Stimulated activated effector memory CD8-positive, alpha-beta T cell treated with anti-CD3 and anti-CD28 coated beads, Interleukin-12 subunit alpha, Interleukin-12 subunit beta, amount 100 ng/mL, for 72 hours (primary cell): ENCODE measurements at regions not wholly inside any gene's neighbourhood (a gene's known extent, or its start where the extent isn't known, plus 50 kb on each side); places are given as distances from the start of the nearest gene placed in this dataset.
A peak's percentile ranks its signal among the peaks of the same experiment; 100 is the strongest.
"Not testable (repeated sequence)": the region's sequence is repeated elsewhere in the genome, so short reads cannot be mapped to it uniquely, and the experiment has no call there.

Experiments used
- ATAC-seq: fragments of 150-1000 bp; cut with Tn5 transposase; 2 replicates; pipeline ENCODE4 v1.10.0; 2021
- DNase-seq, 2 donors: peaks; one replicate each; pipeline ENCODE4 v3.0.0; 2021 to 2022; ENCODE audit warnings: low spot score in 2 of 2
- H3K27ac Mint-ChIP-seq: one replicate; pipeline ENCODE4 v1.8.0; 2022; ENCODE audit warnings: mild to moderate bottlenecking, mixed read lengths
- H3K36me3 Mint-ChIP-seq: one replicate; pipeline ENCODE4 v1.8.0; 2022; ENCODE audit warnings: mild to moderate bottlenecking, mixed read lengths
- H3K4me1 Mint-ChIP-seq: one replicate; pipeline ENCODE4 v1.8.0; 2022; ENCODE audit warnings: mixed read lengths
- H3K4me3 Mint-ChIP-seq: one replicate; pipeline ENCODE4 v1.8.0; 2022; ENCODE audit warnings: mild to moderate bottlenecking, mixed read lengths
- H3K9me3 Mint-ChIP-seq: one replicate; pipeline ENCODE4 v1.8.0; 2022; ENCODE audit warnings: mixed read lengths

DNA sequence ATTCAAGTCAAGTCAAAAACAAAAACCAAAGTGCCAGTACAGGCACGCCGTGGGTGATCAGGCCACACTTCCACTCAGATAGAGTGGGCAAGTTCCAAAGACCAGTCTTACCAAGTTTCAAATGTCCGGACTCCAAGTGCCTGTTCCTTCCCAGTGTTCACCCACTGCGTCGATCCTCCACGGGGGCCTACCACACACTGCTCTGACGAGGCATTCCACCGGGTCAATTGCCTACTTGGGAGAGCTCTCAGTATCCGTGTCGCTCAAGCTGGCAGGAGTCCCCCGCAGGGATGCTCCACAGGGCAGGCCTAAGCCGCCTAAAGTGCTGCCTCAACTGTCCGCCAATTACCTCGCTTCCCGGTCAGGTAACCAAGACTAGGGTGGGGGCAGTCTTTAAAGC lies 132.3 kb upstream of the CCZ1B start:
- peak overlapping the region; percentile 13 for H3K27ac Mint-ChIP-seq
- not testable (repeated sequence) for DNase-seq, H3K36me3 Mint-ChIP-seq, H3K4me1 Mint-ChIP-seq, H3K9me3 Mint-ChIP-seq, ATAC-seq, H3K4me3 Mint-ChIP-seq

DNA sequence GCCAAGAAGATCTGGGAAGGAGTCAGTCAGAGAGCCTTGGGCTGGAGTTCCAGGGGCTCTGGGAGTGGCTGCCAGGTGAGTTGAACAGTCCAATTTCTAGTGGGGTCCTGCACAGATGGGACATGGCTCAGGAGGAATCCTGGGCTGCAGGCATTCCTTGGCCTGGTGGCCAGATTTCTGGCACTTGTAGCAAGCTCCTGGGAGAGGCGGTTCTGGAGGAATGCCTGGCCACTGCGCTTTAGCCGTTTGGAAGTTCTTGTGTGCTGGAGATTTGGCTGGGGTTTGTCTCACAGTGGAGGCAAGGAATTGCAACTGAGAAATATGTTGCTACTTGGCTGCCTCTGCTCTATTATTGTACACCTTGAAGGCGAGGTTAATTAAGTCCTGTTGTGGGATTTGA lies 133.9 kb upstream of the CCZ1B start:
- not testable (repeated sequence) for H3K4me1 Mint-ChIP-seq, H3K36me3 Mint-ChIP-seq, ATAC-seq, H3K9me3 Mint-ChIP-seq, H3K4me3 Mint-ChIP-seq, DNase-seq, H3K27ac Mint-ChIP-seq

DNA sequence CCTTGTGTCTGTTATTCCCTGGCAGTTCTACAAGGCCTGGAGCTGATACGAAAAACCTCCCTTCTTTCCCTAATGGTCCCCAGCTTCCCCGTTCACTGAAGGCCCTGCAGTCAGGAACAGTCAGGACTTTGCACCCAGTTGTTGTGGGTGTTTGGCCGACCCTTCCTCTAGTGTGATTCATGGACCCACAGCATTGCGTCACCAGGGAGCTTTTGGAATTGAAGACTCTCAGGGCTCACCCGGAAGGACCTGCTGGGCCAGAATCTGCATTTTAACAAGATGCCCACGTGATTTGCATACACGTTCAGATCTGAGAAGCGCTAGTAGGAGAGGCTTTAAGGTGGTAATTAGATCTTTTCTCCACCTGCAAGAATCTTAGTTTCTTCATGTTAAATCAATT lies 136.8 kb upstream of the CCZ1B start:
- H3K4me1 Mint-ChIP-seq, DNase-seq, H3K27ac Mint-ChIP-seq, ATAC-seq, H3K36me3 Mint-ChIP-seq, H3K9me3 Mint-ChIP-seq, H3K4me3 Mint-ChIP-seq: not testable (repeated sequence)

DNA sequence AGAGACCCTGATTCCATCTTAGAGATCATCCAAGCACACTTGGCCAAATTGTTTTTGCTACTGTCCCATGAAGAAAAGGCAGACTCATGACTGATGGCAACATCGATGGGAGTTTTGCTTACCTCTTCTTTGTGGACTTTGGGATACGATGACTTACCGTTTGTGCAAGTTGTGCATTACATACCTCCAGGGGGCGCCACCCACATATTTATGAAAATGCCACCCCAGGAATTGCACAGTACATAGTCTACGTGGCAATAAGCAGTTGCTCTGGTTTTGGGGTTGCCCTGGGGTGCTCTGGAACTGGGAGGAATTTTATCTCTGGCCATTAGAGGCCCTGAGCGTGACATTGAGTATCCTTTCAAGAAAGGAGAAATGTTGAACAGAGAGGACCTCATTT lies 139.0 kb upstream of the CCZ1B start:
- not testable (repeated sequence) for ATAC-seq, H3K27ac Mint-ChIP-seq

DNA sequence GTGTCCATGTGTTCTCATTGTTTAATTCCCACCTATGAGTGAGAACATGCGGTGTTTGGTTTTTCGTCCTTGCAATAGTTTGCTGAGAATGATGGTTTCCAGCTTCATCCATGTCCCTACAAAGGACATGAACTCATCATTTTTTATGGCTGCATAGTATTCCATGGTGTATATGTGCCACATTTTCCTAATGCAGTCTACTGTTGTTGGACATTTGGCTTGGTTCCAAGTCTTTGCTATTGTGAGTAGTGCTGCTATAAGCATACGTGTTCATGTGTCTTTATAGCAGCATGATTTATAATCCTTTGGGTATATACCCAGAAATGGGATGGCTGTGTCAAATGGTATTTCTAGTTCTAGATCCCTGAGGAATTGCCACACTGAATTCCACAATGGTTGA lies 144.1 kb upstream of the CCZ1B start:
- not testable (repeated sequence) for H3K4me1 Mint-ChIP-seq, H3K4me3 Mint-ChIP-seq, H3K27ac Mint-ChIP-seq, DNase-seq, ATAC-seq, H3K9me3 Mint-ChIP-seq, H3K36me3 Mint-ChIP-seq

More for the DNA sequence above, 139.0 kb upstream of the CCZ1B start:
- peak; percentile 34 to 78 for DNase-seq
- H3K36me3 Mint-ChIP-seq, H3K4me1 Mint-ChIP-seq, H3K4me3 Mint-ChIP-seq, H3K9me3 Mint-ChIP-seq: not testable (repeated sequence)

DNA sequence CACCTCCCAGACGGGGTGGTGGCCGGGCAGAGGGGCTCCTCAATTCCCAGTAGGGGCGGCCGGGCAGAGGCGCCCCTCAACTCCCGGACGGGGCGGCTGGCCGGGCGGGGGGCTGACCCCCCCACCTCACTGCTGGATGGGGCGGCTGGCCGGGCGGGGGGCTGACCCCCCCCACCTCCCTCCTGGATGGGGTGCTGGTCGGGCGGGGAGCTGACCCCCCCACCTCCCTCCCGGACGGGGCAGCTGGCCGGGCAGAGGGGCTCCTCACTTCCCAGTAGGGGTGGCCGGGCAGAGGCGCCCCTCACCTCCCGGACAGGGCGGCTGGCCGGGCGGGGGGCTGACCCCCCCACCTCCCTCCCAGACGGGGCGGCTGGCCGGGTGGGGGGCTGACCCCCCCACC lies 148.8 kb upstream of the CCZ1B start:
- not testable (repeated sequence) for H3K36me3 Mint-ChIP-seq, H3K9me3 Mint-ChIP-seq, H3K27ac Mint-ChIP-seq, H3K4me3 Mint-ChIP-seq, DNase-seq, ATAC-seq, H3K4me1 Mint-ChIP-seq

DNA sequence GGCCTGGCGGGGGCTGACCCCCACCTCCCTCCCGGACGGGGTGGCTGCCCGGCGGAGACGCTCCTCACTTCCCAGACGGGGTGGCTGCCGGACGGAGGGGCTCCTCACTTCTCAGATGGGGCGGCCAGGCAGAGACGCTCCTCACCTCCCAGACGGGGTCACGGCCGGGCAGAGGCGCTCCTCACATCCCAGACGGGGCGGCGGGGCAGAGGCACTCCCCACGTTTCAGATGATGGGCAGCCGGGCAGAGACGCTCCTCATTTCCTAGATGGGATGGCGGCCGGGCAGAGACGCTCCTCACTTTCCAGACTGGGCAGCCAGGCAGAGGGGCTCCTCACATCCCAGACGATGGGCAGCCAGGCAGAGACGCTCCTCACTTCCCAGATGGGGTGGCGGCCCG lies 149.3 kb upstream of the CCZ1B start:
- not testable (repeated sequence) for H3K9me3 Mint-ChIP-seq, DNase-seq, H3K4me3 Mint-ChIP-seq, H3K36me3 Mint-ChIP-seq, H3K4me1 Mint-ChIP-seq, ATAC-seq, H3K27ac Mint-ChIP-seq

DNA sequence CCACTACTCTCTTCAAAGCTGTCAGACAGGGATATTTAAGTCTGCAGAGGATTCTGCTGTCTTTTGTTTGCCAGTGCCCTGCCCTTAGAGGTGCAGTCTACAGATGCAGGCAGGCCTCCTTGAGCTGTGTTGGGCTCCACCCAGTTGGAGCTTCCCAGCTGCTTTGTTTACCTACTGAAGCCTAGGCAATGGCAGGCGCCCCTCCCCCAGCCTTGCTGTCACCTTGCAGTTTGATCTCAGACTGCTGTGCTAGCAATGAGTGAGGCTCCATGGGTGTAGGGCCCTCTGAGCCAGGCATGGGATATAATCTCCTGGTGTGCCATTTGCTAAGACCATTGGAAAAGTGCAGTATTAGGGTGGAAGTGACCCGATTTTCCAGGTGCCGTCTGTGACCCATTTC lies 151.3 kb upstream of the CCZ1B start:
- not testable (repeated sequence) for DNase-seq, H3K4me1 Mint-ChIP-seq, H3K4me3 Mint-ChIP-seq, H3K27ac Mint-ChIP-seq, ATAC-seq, H3K9me3 Mint-ChIP-seq, H3K36me3 Mint-ChIP-seq

DNA sequence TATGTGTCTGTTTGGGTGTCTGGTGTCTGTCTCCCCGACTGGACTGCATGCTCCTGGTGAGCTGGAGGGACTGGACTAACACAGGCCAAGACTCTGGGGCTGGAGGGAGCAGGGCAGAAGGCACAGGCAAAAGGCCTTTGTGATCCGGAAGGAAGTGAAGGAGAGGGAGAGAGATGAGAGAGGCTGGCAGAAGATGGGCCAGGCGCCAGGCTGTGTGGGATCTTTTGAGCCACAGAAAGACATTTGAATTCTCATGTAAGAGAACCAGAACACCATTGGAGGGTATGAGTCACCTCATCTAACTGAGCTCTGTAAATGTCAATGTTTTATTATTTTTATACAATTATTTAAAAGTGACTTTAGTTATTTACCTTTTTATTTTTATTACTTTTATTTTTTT lies 152.3 kb upstream of the CCZ1B start:
- not testable (repeated sequence) for H3K4me1 Mint-ChIP-seq, DNase-seq, H3K36me3 Mint-ChIP-seq, H3K27ac Mint-ChIP-seq, H3K4me3 Mint-ChIP-seq, ATAC-seq, H3K9me3 Mint-ChIP-seq

DNA sequence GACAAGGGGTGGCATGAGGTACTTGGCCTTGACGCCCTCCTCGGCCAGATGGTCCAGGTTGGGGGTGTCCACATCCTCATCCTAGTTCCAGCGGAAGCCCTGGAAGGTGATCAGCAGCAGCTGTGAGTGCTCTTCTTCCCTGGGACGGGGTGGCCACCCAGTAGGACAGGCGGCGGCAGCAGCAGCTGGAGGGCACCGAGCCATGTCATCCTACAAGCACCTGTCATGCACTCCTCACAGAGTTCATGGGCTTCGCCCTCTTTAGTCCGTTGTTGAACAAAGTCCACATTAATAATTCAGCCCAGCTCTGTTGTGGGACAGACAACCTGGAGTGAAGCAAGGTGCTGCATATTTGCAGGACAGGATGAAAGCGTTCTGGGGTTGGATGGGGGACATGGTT lies 153.4 kb upstream of the CCZ1B start:
- not testable (repeated sequence) for H3K27ac Mint-ChIP-seq, H3K36me3 Mint-ChIP-seq, H3K4me3 Mint-ChIP-seq, H3K4me1 Mint-ChIP-seq, ATAC-seq, DNase-seq, H3K9me3 Mint-ChIP-seq

DNA sequence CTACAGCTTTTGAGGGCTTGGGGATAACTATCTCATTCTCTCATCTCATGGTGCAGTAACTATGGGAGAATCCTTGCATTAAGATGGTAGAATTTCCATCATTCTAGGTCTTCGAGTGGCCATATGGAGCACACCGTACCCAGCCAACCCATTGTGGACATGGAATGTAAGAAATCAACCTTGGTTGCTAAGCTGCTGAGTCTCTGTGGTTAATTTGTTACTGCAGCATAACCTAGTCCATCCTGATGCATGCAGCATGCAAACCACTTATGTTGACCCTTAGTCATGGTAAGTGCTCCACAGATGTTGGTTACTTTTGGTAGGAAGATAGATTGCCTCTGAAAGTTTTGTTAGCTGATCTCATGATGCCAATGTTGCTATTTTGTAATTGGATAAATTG lies 156.3 kb upstream of the CCZ1B start:
- not testable (repeated sequence) for H3K36me3 Mint-ChIP-seq, ATAC-seq, H3K9me3 Mint-ChIP-seq, H3K4me3 Mint-ChIP-seq, H3K4me1 Mint-ChIP-seq, H3K27ac Mint-ChIP-seq, DNase-seq

DNA sequence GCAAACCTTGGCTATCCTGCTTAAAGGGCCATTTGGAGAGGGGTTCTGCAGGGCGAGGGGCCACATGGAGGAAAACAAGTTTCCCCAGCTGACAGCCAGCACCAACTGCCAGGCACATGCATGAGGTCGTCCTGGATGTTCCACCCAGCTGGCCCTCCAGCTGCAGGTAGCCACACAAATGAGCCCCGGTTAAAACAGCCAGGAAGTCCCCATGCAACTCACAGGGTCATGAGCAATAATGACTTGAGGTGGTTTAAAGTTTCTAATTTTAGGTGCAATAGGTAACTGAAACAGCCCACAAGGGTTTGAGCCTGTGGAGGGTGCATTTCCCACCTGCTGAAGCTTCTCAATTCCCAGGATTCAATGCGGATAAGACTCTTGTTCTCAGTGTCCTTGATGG lies 160.8 kb upstream of the CCZ1B start:
- not testable (repeated sequence) for ATAC-seq, H3K4me3 Mint-ChIP-seq
- H3K4me1 Mint-ChIP-seq: peaks cover 13% of the 10 kb centered on the region

DNA sequence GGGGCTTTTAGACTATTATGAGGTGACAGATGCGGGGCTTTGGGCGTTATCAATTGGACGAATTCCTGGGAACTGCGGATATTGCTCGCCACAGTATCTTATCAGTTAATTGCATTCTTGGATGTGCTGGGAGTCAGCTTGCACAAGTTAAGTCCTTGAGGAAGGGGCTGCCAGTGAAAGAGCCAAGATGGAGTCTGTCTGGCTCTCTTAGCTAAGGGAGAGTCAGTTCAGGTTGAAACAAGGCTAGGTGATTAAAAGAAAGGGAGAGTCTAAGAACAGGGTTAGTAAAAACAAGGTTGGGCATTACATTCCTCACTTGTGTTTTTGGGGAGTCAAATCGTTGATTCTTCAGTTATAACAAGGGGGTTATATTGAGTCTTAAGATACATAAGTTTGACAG lies 162.5 kb upstream of the CCZ1B start:
- H3K9me3 Mint-ChIP-seq, H3K4me3 Mint-ChIP-seq, DNase-seq, H3K36me3 Mint-ChIP-seq, H3K27ac Mint-ChIP-seq, ATAC-seq: not testable (repeated sequence)
- H3K4me1 Mint-ChIP-seq: peaks cover 13% of the 10 kb centered on the region

More for the DNA sequence above, 160.8 kb upstream of the CCZ1B start:
- not testable (repeated sequence) for DNase-seq, H3K36me3 Mint-ChIP-seq, H3K9me3 Mint-ChIP-seq, H3K27ac Mint-ChIP-seq

DNA sequence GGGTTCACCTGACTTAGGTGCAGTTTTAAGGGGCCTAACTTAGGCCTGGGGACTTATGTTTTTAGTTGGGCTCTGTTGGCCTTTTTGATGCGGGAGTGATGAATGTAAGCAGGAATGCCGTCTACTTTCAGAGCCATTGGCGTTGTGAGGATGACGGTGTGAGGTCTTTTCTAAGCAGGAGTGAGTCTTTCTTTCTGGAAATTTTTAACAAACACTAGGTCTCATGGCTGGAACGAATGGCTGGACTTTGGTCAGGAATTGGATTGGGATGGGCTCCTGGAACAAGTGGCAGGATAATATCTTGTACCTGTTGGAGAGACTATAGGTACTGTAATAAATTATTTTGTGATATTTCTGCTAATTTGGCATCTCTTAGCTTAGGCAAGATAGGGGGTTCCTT lies 163.9 kb upstream of the CCZ1B start:
- H3K27ac Mint-ChIP-seq: not testable (repeated sequence)
- peaks cover 13% of the 10 kb centered on the region for H3K4me1 Mint-ChIP-seq

DNA sequence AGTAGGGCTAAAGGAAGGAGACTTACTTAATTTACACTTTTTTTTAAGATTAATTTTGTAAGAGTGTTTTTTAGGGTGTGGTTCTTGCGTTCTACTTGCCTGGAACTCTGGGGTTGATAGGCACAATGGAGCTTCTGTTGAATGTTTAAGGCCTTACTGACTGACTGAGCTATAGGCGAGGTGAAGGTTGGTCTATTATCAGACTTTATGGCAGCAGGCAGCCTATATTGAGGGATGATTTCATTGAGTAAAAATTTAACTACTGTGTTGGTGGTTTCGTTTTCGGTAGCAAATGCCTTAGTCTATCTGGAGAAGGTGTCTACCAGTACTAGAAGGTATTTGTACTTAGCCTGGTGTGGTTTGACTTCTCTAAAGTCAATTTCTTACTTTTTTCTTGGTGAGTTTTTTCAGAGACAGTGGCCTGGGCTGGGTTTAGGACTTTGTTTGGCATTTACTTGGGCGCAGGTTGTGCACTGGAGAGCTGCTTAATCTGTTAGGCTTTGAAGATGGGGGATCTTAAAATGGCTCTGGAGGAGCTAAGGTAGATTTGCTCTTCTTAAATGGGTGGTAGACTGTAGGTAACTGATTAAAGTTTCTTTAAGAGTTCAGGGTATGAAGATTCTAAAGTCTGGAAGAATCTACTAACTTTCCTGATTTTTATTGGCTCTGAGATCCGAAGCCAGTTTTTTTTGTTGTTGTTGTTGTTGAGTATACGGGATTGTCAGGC lies 164.5 kb upstream of the CCZ1B start:
- not testable (repeated sequence) for H3K9me3 Mint-ChIP-seq, H3K36me3 Mint-ChIP-seq, DNase-seq, ATAC-seq
- Mint-ChIP-seq H3K27ac (peak overlapping the region; percentile 85), H3K4me1 (peaks cover 13% of the 10 kb centered on the region), H3K4me3 (peak overlapping the region; percentile 35)

More for the DNA sequence above, 163.9 kb upstream of the CCZ1B start:
- not testable (repeated sequence) for H3K36me3 Mint-ChIP-seq, H3K4me3 Mint-ChIP-seq, DNase-seq, H3K9me3 Mint-ChIP-seq, ATAC-seq

DNA sequence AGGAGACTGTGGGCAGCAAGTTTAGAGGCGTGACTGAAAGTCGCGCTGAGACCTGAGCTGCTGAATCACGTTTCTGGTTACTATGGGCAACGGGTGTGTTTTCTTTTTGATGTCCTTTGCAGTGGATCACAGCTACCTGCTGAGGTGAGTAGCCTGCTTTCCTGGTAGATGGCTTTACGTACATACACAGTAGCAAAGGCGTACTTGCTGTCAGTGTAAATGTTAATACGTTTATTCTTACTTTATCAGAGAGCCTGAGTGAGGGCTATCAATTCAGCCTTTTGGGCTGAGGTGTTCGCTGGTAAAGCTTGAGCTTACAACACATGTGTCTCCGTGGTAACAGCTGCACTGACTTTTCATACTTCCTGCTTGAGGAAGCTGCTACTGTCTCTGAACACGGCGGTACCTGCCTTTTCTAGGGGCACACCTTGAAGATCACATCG lies 165.1 kb upstream of the CCZ1B start:
- not testable (repeated sequence) for H3K36me3 Mint-ChIP-seq, ATAC-seq, H3K9me3 Mint-ChIP-seq, DNase-seq
- Mint-ChIP-seq H3K4me1 (peaks cover 13% of the 10 kb centered on the region), H3K27ac (peak overlapping the region; percentile 85), H3K4me3 (peak overlapping the region; percentile 35)
